ENCODE measurements at regions not wholly inside any gene's neighbourhood (a gene's known extent, or its start where the extent isn't known, plus 50 kb on each side); places are given as distances from the start of the nearest gene placed in this dataset.
A peak's percentile ranks its signal among the peaks of the same experiment; 100 is the strongest.

DNA sequence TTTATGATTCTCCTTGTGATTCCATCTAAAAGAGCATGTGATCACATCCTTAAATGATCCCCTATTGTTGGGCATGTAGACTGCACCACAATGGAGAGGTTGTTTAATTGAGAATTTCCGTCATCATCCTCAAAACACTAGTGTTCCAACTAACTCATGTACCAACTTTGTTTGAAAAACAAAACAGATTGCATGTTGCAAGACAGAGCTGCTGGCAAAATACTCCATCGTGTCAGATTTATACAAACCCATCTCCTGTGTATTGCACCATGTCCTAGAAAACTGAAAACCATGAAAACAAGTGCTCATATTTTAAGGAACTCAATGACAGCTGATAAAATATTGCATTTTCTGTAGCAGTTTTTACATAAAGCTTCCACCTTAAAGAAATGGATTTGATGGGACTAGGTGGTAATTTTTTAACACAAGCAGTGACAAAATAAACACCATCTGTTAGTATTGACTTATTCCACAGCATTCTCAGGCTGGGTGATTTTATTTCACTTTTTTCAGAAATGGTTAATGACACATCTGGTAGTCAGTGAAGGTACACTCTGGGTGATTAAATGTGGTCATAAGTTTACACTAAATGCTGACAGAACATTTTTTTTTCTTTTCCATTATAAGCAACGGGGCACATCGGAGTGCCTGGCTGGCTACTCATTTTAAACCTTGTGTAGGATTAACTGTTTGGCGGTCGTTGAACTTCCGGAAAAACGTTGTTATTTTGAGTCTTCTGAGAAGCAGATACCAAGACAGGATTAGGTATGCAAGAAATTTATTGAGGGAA lies 602.9 kb upstream of the WWC1 start:
- no peak overlapping the region for H2AFZ ChIP-seq (ENCODE audit: low read depth, low read length)
- no peak overlapping the region for H3K4me3 ChIP-seq (ENCODE audit: insufficient read depth in 1 of 2, low read depth in 1 of 2, low read length in 2 of 2)
- no peak overlapping the region for H2BK120ac ChIP-seq (ENCODE audit: low read depth, low read length)
- no peak overlapping the region for H3K14ac ChIP-seq (ENCODE audit: low read length in 2 of 2)
- peak overlapping the region; percentile 74 for H2AK5ac ChIP-seq (ENCODE audit: low read length, severe bottlenecking)
- peak overlapping the region in 1 of 2 experiments; percentile 57 for H3K18ac ChIP-seq (ENCODE audit: low read depth in 1 of 2, low read length in 2 of 2)
- no peak overlapping the region for H4K91ac ChIP-seq (ENCODE audit: low read length)
- H3K9me3 ChIP-seq (ENCODE audit: control insufficient read depth, low read length) = no peaks in the 10 kb centered on the region
- no peaks in the 10 kb centered on the region for H3K36me3 ChIP-seq (ENCODE audit: control insufficient read depth in 1 of 2, insufficient read depth in 2 of 2, low read depth in 1 of 2, low read length in 2 of 2)
- H4K8ac ChIP-seq (ENCODE audit: low read length) = no peak overlapping the region
- H2BK12ac ChIP-seq (ENCODE audit: low read length in 2 of 2) = no peak overlapping the region
- peak overlapping the region; percentile 37 for H3K27ac ChIP-seq (ENCODE audit: low read length, poor library complexity, severe bottlenecking)
- WGBS = 53% methylated on average over 8 of the region's 8 CpGs
- H2BK15ac ChIP-seq (ENCODE audit: low read depth, poor library complexity, severe bottlenecking) = no peak overlapping the region
- no peak overlapping the region for H3K23ac ChIP-seq (ENCODE audit: low read length in 2 of 2)
- no peak overlapping the region for H3K9ac ChIP-seq (ENCODE audit: low read length)
- H3K27me3 ChIP-seq (ENCODE audit: control insufficient read depth in 1 of 2, insufficient read depth in 1 of 2, low read length in 2 of 2) = no peaks in the 10 kb centered on the region
- DNase-seq = peak; percentile 30
- H3K79me1 ChIP-seq (replicated peaks; ENCODE audit: low read length, poor library complexity, severe bottlenecking) = no peaks in the 10 kb centered on the region
- peaks cover 3% of the 10 kb centered on the region for H3K4me1 ChIP-seq (ENCODE audit: control insufficient read depth, insufficient read depth, low read depth, low read length)
- no peak overlapping the region for H3K4ac ChIP-seq (ENCODE audit: low read depth in 1 of 2, low read length in 2 of 2)
- no peak overlapping the region for H3K4me2 ChIP-seq (ENCODE audit: low read length, poor library complexity, severe bottlenecking)
- H2BK5ac ChIP-seq (ENCODE audit: low read depth, low read length, poor library complexity, severe bottlenecking) = peak overlapping the region; percentile 79

DNA sequence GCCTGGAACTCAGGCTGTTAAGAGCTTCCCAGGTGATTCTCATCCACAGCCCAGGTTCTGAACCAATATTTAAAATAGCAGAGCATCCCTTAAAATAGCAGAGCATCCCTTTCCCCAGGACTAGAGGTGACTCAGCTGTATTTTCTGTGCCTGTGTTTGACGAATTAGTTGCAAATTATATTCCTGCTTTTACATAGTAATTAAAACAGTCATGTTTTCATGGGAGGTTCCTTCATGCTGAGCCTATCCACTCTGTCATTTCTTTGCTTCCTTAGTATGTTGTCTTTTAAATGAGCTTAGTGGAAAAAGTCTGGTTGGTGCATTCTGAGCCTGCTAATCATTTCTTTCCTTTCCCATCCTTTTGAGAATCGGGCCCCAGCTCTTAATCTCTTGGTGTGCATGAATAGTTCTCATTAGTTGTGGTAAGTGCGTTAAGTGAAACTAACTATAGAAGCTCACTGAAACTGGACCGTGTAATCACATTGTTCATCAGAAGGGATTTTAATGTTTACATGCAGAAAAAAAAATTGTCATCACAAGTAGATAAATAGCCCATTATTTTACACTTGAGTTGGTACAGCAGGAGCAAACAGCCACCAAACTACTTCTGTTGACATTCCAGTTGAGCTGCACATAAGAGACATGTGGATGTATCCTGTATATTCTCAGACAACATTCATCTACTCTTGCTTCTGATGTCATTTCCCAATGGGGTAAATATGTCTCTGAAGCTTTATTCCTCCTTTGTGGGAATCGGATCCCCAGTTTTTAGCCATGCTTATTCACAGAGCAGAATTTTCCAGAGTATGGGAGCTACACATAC lies 596.9 kb upstream of the WWC1 start:
- H4K91ac ChIP-seq (ENCODE audit: low read length) = no peak overlapping the region
- no peak overlapping the region for H3K4me2 ChIP-seq (ENCODE audit: low read length, poor library complexity, severe bottlenecking)
- no peak overlapping the region for H2BK5ac ChIP-seq (ENCODE audit: low read depth, low read length, poor library complexity, severe bottlenecking)
- H3K4me3 ChIP-seq (ENCODE audit: insufficient read depth in 1 of 2, low read depth in 1 of 2, low read length in 2 of 2) = no peak overlapping the region
- DNase-seq = peak; percentile 19
- H2BK120ac ChIP-seq (ENCODE audit: low read depth, low read length) = no peak overlapping the region
- no peak overlapping the region for H2BK15ac ChIP-seq (ENCODE audit: low read depth, poor library complexity, severe bottlenecking)
- no peak overlapping the region for H3K27ac ChIP-seq (ENCODE audit: low read length, poor library complexity, severe bottlenecking)
- H2AK5ac ChIP-seq (ENCODE audit: low read length, severe bottlenecking) = peak overlapping the region; percentile 74
- no peaks in the 10 kb centered on the region for H3K27me3 ChIP-seq (ENCODE audit: control insufficient read depth in 1 of 2, insufficient read depth in 1 of 2, low read length in 2 of 2)
- peaks cover 3% of the 10 kb centered on the region for H3K4me1 ChIP-seq (ENCODE audit: control insufficient read depth, insufficient read depth, low read depth, low read length)
- H3K36me3 ChIP-seq (ENCODE audit: control insufficient read depth in 1 of 2, insufficient read depth in 2 of 2, low read depth in 1 of 2, low read length in 2 of 2) = no peaks in the 10 kb centered on the region
- H3K79me1 ChIP-seq (replicated peaks; ENCODE audit: low read length, poor library complexity, severe bottlenecking) = no peaks in the 10 kb centered on the region
- H3K14ac ChIP-seq (ENCODE audit: low read length in 2 of 2) = no peak overlapping the region
- no peak overlapping the region for H3K9ac ChIP-seq (ENCODE audit: low read length)
- WGBS = 94% methylated on average over 3 of the region's 5 CpGs
- no peak overlapping the region for H3K4ac ChIP-seq (ENCODE audit: low read depth in 1 of 2, low read length in 2 of 2)
- H4K8ac ChIP-seq (ENCODE audit: low read length) = no peak overlapping the region
- no peak overlapping the region for H2BK12ac ChIP-seq (ENCODE audit: low read length in 2 of 2)
- no peaks in the 10 kb centered on the region for H3K9me3 ChIP-seq (ENCODE audit: control insufficient read depth, low read length)
- no peak overlapping the region for H2AFZ ChIP-seq (ENCODE audit: low read depth, low read length)
- no peak overlapping the region for H3K23ac ChIP-seq (ENCODE audit: low read length in 2 of 2)
- H3K18ac ChIP-seq (ENCODE audit: low read depth in 1 of 2, low read length in 2 of 2) = no peak overlapping the region

DNA sequence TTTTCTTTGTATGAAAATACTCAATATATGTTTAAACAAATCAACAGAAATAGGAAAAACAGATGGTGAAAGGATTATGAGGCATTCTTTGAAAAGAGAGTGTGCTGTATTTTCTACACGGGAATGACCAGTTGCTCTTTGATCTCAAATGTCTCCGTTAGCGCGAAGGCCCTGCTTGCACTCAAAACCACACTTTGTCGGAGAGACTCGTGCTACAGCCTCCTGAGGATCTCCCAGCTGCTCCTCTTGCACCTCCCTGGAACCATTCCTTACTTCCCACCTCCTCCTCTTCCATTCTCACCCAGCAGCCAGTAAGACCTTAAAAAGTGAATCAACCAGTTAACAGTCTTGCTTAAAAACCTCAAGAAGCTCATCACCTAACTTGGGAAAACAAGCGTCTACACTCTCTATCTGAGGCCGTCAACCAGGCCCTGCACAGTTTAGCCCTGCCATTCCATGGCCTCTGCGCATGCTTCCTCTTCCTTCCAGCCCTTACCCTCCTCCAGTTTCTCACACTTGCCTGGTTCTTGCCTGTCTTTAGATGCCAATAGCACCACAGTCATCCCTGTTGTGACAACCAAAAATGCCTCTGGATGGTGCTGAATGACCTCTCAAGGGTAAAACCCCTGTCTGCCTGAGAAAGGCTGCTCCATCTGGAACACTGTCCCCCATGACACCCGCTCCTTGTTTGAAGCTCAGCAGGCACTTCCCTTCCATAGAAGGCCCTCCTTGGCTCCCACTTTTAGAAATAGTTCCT lies 594.7 kb upstream of the WWC1 start:
- peak overlapping the region; percentile 47 for H4K8ac ChIP-seq (ENCODE audit: low read length)
- H2BK12ac ChIP-seq (ENCODE audit: low read length in 2 of 2) = peak overlapping the region in 1 of 2 experiments; percentile 61
- 93% methylated on average over 10 of the region's 10 CpGs for WGBS
- no peaks in the 10 kb centered on the region for H3K79me1 ChIP-seq (replicated peaks; ENCODE audit: low read length, poor library complexity, severe bottlenecking)
- no peak overlapping the region for H3K14ac ChIP-seq (ENCODE audit: low read length in 2 of 2)
- no peak overlapping the region for H2AFZ ChIP-seq (ENCODE audit: low read depth, low read length)
- H2BK120ac ChIP-seq (ENCODE audit: low read depth, low read length) = peak overlapping the region; percentile 83
- H3K23ac ChIP-seq (ENCODE audit: low read length in 2 of 2) = no peak overlapping the region
- no peaks in the 10 kb centered on the region for H3K9me3 ChIP-seq (ENCODE audit: control insufficient read depth, low read length)
- H3K4me3 ChIP-seq (ENCODE audit: insufficient read depth in 1 of 2, low read depth in 1 of 2, low read length in 2 of 2) = no peak overlapping the region
- H3K4me1 ChIP-seq (ENCODE audit: control insufficient read depth, insufficient read depth, low read depth, low read length) = peaks cover 3% of the 10 kb centered on the region
- peak overlapping the region in 1 of 2 experiments; percentile 13 for H3K4ac ChIP-seq (ENCODE audit: low read depth in 1 of 2, low read length in 2 of 2)
- peak overlapping the region; percentile 49 for H2AK5ac ChIP-seq (ENCODE audit: low read length, severe bottlenecking)
- no peak overlapping the region for H3K4me2 ChIP-seq (ENCODE audit: low read length, poor library complexity, severe bottlenecking)
- H3K18ac ChIP-seq (ENCODE audit: low read depth in 1 of 2, low read length in 2 of 2) = peak overlapping the region in 1 of 2 experiments; percentile 81
- no peak overlapping the region for H3K27ac ChIP-seq (ENCODE audit: low read length, poor library complexity, severe bottlenecking)
- H3K27me3 ChIP-seq (ENCODE audit: control insufficient read depth in 1 of 2, insufficient read depth in 1 of 2, low read length in 2 of 2) = no peaks in the 10 kb centered on the region
- H4K91ac ChIP-seq (ENCODE audit: low read length) = no peak overlapping the region
- no peak overlapping the region for H2BK5ac ChIP-seq (ENCODE audit: low read depth, low read length, poor library complexity, severe bottlenecking)
- H3K36me3 ChIP-seq (ENCODE audit: control insufficient read depth in 1 of 2, insufficient read depth in 2 of 2, low read depth in 1 of 2, low read length in 2 of 2) = no peaks in the 10 kb centered on the region
- H2BK15ac ChIP-seq (ENCODE audit: low read depth, poor library complexity, severe bottlenecking) = no peak overlapping the region
- H3K9ac ChIP-seq (ENCODE audit: low read length) = no peak overlapping the region
- no peak for DNase-seq
